Neuron (in vitro differentiated cells): ENCODE measurements at regions not wholly inside any gene's neighbourhood (a gene's known extent, or its start where the extent isn't known, plus 50 kb on each side); places are given as distances from the start of the nearest gene placed in this dataset.

Source experiments
- H2AFZ ChIP-seq: one replicate; pipeline ENCODE4 v1.6.1; 2013; ENCODE audit warnings: low read depth, mild to moderate bottlenecking, inconsistent platforms, low read length, moderate library complexity
- H3K27me3 ChIP-seq: one replicate; pipeline ENCODE4 v1.6.1; 2013; ENCODE audit warnings: low read length; ENCODE audit not compliant: insufficient read depth
- H3K36me3 ChIP-seq: one replicate; pipeline ENCODE4 v1.6.1; 2013; ENCODE audit warnings: low read length; ENCODE audit not compliant: insufficient read depth
- H3K4me1 ChIP-seq: one replicate; pipeline ENCODE4 v1.6.1; 2013; ENCODE audit warnings: low read length; ENCODE audit not compliant: insufficient read depth
- H3K4me3 ChIP-seq: 2 replicates; pipeline ENCODE4 v1.5.1; 2013; ENCODE audit warnings: mild to moderate bottlenecking, low read length, moderate library complexity
- H3K9me3 ChIP-seq: one replicate; pipeline ENCODE4 v1.6.1; 2013; ENCODE audit warnings: low read length

DNA sequence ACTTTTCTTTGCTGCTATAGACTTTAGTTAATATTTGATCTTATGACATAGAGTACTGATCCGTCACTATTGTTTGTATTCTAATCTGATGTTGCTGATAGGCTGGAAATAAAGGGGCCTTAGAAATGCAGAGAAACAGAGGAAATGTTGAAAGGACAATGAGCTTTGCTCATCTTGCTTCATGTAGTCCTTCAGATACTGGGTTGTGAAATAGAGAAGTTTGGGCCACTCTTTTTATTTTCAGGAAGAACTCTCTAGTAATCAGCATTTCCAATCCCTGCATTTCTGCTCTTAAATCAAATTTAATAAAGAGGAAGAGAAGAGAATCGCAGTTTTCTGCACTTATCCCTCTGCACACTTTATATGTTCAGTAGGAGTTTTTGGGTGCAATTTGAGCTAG lies 192.8 kb upstream of the THBS1 start:
- Histone ChIP-seq H3K4me3 (no peak overlapping the region), H3K9me3 (no peaks in the 10 kb centered on the region), H3K36me3 (no peaks in the 10 kb centered on the region), H3K27me3 (no peaks in the 10 kb centered on the region), H3K4me1 (no peaks in the 10 kb centered on the region), H2AFZ (no peak overlapping the region)

DNA sequence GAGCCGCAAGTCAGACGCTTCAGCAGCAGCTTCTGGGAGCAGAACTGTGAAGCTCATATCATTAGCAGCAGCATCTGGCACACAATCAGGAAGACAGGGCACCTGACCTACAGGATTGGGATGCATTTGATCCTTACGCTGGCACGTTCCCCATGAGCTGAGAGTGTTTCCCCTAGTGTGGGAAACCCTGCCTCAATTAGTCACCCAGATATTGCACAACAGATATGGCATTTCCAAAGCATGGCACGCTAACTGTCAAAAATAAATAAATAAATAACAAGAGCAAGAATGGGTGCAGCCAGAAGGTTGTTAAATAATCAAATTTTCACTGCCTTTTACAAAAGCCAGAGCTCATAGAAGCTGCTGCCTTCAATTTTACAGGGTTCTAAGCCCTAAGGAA lies 189.6 kb upstream of the THBS1 start:
- Histone ChIP-seq H3K4me3 (no peak overlapping the region), H3K9me3 (no peaks in the 10 kb centered on the region), H2AFZ (no peak overlapping the region), H3K27me3 (no peaks in the 10 kb centered on the region), H3K4me1 (no peaks in the 10 kb centered on the region), H3K36me3 (no peaks in the 10 kb centered on the region)

DNA sequence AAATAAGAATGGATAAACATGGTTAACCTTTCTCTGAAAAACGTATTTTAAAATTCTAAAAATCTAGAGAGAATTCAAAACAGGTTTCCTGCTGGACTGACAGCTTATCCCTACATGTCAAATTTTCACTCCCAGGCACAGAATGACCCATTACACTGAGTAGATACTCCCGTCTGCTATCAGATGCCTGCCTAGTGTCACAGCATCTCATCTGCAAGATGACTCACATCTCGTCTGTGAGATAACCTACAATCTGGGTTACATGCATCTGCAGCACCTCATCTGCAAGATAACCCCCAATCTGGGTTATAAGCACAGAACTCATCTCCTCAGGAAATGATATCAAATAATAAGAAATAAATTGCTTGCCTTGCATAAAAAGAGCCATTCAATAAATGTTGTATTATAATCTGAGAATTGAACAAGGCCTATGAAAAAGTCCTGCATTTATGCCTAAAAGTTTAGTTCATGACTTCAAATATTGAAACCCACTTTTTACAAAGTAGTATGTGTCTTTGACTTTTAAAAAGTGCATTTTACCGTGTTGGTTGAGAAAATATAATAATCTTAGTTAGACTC lies 188.3 kb upstream of the THBS1 start:
- Histone ChIP-seq H2AFZ (no peak overlapping the region), H3K9me3 (no peaks in the 10 kb centered on the region), H3K4me3 (no peak overlapping the region), H3K36me3 (no peaks in the 10 kb centered on the region), H3K27me3 (no peaks in the 10 kb centered on the region), H3K4me1 (no peaks in the 10 kb centered on the region)

DNA sequence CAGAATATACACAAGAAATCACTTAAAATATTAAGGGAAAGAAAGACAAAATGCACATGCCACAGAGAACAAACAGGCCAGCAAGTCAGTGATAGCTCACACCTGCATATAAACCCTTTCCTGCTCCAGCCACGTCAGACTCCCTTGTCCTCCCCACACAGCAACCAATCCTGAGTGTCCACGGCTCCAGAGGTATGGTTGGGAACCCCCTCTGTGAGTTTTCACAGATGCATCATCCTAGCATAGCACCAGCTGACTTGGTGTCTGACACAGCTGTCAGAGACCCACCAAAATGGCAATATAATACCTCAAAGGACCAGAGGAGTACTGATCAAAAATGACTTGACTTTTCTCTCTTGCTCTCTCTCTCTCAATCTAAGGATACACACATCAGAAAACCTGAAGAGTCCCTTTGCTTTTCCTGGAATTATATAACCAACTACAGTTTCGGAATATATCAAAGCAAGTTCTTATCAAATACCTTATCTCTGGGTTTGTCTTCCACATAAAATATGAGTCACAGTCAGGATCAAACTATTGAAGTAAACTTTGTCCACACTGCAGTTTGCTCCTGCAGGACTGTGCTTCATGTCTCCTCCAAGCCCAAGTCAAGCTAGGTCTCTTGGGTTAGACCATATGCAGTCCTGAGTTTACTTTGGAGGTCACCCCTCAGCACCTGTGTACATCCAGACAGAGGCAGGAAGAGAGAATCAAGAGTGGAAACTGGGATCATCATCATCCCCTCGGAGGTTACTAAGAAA lies 187.1 kb upstream of the THBS1 start:
- no peak overlapping the region for H2AFZ ChIP-seq
- no peaks in the 10 kb centered on the region for H3K36me3 ChIP-seq
- no peaks in the 10 kb centered on the region for H3K27me3 ChIP-seq
- no peak overlapping the region for H3K4me3 ChIP-seq
- H3K9me3 ChIP-seq = no peaks in the 10 kb centered on the region
- H3K4me1 ChIP-seq = no peaks in the 10 kb centered on the region

DNA sequence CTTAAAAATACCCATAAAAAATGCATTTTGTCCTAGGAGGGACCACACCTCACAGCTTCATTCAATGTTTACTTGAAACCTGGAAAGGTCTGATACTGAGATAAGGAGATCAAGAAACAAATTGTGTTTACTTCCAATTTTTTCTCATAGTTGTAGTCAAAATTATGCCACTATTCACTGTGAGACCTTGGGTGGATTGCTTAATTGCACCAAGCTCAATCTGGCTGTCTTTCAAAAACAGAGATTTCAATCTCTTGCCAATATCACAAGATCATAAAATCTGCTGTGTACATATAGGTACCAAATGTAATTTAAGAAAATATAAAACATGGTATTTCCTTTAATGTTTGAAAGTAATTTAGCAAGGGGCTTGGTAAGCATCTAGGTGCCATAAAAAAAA lies 186.4 kb upstream of the THBS1 start:
- Histone ChIP-seq H2AFZ (no peak overlapping the region), H3K27me3 (no peaks in the 10 kb centered on the region), H3K36me3 (no peaks in the 10 kb centered on the region), H3K9me3 (no peaks in the 10 kb centered on the region), H3K4me1 (no peaks in the 10 kb centered on the region), H3K4me3 (no peak overlapping the region)

DNA sequence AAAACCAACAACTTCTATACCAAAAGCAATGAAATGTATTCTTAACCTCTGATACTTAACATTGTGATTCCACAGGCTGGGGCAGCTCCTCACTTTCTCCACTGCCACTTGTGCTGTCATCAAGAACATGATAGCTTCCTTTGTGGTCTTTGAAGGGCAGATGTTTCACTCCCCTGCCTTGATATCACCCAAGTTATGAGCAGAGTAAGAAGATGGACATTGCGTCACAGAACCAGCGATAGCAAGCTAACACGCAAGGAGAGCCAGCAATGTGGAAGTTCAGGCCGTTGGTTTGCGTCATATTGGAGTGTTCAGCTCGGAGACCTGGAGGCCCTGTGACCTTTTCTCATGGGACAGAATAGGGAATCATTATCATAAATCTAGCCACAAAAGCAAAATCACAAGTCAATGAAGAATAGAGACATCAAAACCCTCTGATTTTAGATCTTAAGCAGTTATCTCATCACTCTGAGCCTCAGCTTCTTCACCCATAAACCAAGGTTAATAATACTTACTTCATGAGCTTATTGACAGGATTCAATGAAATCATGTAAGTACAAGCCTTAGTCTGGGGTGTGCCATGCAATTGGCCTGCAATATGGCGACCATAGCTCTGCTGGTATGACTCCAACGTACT lies 183.8 kb upstream of the THBS1 start:
- no peak overlapping the region for H2AFZ ChIP-seq
- H3K27me3 ChIP-seq = no peaks in the 10 kb centered on the region
- H3K9me3 ChIP-seq = no peaks in the 10 kb centered on the region
- H3K4me3 ChIP-seq = no peak overlapping the region
- H3K4me1 ChIP-seq = no peaks in the 10 kb centered on the region
- no peaks in the 10 kb centered on the region for H3K36me3 ChIP-seq

DNA sequence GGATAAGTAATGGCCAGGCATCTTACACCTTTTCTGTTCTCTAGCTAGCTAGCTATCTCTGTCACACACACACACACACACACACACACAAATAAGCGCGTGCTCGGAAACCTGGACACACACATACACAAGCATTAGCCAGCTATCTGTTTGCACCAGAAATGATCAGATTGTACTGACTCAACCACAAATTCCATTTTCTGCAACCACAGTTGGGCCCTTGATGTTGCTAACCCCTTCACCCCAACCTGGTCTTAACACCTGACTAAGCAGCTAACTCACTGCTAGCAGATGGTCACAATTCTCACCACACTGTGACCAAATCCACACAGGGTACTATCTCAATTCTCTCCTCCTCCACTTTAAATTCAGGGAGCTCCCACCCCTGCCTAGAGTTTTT lies 183.0 kb upstream of the THBS1 start:
- H2AFZ ChIP-seq = no peak overlapping the region
- no peaks in the 10 kb centered on the region for H3K36me3 ChIP-seq
- H3K4me3 ChIP-seq = no peak overlapping the region
- H3K4me1 ChIP-seq = no peaks in the 10 kb centered on the region
- H3K9me3 ChIP-seq = no peaks in the 10 kb centered on the region
- H3K27me3 ChIP-seq = no peaks in the 10 kb centered on the region

DNA sequence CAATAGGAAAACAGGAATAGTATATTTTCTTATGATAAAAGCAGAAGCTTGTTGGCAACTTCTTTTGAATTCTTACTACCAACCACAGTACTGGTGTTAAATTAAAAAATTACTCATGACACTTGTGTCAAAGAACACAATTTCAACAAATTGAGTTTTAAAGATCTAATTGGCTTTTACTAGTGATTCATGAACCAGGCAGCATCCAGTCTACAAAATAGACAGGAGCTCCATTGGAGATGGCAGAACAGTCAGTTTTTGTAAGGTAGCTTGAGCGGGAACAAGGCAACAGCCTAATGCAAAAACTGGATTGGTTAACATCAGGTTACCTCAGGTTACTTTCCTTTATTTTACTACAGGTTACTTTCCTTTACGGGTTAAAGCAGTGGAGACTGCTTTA lies 181.3 kb upstream of the THBS1 start:
- Histone ChIP-seq H3K27me3 (no peaks in the 10 kb centered on the region), H2AFZ (no peak overlapping the region), H3K36me3 (no peaks in the 10 kb centered on the region), H3K4me3 (no peak overlapping the region), H3K9me3 (no peaks in the 10 kb centered on the region), H3K4me1 (no peaks in the 10 kb centered on the region)

DNA sequence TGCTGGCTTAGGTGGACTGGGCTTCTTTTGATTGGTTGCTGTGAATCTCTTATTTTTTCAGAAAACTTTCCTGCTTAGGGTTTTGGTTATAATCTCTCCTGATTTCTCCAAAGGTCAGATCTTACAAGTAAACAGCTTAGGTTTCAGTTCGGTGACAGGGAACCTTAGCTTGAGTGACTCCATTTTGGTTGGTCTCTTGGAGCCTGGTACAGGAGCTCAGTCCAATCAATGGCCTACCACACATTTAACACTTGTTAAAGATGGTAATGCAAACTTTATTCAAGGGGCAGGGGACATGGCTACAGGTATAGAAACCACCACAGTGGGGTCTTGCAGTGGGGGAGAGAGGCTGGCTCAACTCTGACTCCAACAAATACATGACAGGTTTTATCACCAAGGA lies 180.9 kb upstream of the THBS1 start:
- Histone ChIP-seq H3K27me3 (no peaks in the 10 kb centered on the region), H3K4me3 (no peak overlapping the region), H3K4me1 (no peaks in the 10 kb centered on the region), H2AFZ (no peak overlapping the region), H3K36me3 (no peaks in the 10 kb centered on the region), H3K9me3 (no peaks in the 10 kb centered on the region)

DNA sequence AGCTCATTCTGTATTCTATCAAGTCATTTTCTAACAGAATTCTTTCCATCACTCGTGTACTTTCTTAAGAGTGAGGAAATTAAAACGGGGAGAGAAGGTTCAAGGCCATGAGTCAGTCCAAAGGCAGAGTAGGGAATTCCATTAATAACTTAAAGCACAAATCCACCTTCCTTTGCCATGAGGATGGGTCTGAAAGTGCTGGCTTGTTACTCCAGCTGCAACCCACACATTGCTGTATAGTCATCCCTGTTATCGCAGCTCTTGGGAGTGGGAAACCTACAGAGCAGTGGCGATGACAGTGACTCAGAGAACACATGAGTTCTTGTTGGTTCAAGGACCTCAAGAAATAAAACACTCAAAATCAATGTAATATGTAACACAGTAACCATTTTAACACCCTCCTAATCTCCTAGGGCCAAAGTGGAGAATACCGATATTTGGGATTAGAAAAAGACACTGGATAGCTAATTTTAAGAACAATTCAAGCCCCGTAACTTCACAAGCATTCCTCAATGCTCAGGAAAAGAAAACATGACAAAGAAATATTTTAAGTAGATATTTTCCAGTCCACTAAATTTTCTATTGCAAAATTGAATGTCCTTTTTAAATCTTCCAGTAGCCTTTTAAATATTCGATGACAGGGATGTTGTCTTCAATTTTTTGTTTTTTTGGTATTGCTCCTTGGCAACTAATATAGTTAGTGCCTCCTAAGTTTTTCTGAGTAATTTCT lies 179.9 kb upstream of the THBS1 start:
- Histone ChIP-seq H3K9me3 (no peaks in the 10 kb centered on the region), H3K4me1 (no peaks in the 10 kb centered on the region), H3K27me3 (no peaks in the 10 kb centered on the region), H3K36me3 (no peaks in the 10 kb centered on the region), H3K4me3 (no peak overlapping the region), H2AFZ (no peak overlapping the region)

DNA sequence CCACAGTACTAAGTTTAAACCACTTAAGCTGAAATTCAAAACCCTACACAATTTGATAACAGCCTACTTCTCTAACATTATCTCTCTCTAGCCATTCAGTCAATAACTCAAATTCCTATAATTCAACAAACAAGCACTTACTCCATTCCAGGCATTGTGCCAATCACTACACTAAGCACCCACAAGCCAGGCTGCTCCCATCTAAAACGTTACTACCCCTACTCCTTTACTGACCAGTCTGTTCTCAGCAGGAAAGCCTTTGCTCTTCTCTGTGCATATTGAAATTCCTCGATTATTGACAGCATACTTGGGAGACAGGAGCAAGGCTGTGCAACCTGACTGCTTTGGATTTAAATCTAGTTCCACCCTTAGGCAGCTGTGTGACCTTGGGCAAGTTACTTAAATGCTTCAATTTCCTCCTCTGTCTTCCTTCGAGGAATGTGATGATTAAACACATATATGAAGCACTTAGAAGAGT lies 177.2 kb upstream of the THBS1 start:
- no peaks in the 10 kb centered on the region for H3K36me3 ChIP-seq

DNA sequence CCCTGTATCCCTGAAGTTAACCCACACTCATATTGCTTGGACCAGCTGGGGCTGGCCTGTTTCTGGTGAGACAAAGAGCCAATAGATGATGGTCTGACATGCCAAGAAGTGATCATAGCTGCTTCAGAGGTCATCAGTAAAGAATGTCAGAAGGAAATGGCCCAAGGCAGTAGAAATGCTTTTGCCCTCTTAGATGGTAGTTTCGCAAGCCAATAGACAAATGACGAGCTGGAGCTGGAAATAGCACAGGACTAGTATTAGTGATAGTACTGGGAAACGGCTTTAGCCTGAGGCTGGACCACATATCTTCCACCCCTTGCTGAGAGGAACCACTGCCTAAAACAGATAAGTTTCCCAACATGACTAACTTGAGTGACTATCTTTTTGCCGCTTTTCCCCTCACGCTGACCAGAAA lies 176.1 kb upstream of the THBS1 start:
- H3K9me3 ChIP-seq = no peaks in the 10 kb centered on the region
- H3K4me1 ChIP-seq = no peaks in the 10 kb centered on the region
- no peaks in the 10 kb centered on the region for H3K27me3 ChIP-seq
- no peak overlapping the region for H2AFZ ChIP-seq
- no peaks in the 10 kb centered on the region for H3K36me3 ChIP-seq
- no peak overlapping the region for H3K4me3 ChIP-seq

More for the DNA sequence above, 177.2 kb upstream of the THBS1 start:
- no peaks in the 10 kb centered on the region for H3K9me3 ChIP-seq
- no peaks in the 10 kb centered on the region for H3K27me3 ChIP-seq
- H3K4me1 ChIP-seq = no peaks in the 10 kb centered on the region
- no peak overlapping the region for H3K4me3 ChIP-seq
- no peak overlapping the region for H2AFZ ChIP-seq

DNA sequence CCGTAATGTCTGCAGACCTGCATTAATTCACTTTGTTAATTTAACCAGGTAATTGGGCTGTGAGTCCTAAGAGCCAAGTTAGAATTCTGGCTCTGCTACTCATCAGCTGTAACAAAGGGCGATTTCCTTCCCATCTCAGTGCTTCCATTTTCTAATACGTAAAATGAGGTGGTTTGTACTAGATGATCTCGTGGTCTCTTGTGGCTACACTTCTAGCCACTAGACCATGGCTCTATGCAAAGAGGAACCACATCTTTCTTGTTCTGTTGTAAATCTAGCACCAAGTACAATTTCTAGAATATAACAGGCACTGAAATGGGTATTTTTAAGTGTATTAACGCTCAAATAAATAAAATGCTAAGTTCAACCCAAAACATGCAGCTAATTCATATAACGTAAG lies 174.4 kb upstream of the THBS1 start:
- Histone ChIP-seq H3K4me3 (no peak overlapping the region), H2AFZ (no peak overlapping the region), H3K36me3 (no peaks in the 10 kb centered on the region), H3K27me3 (no peaks in the 10 kb centered on the region), H3K9me3 (no peaks in the 10 kb centered on the region), H3K4me1 (no peaks in the 10 kb centered on the region)
